ENCODE measurements at regions not wholly inside any gene's neighbourhood (a gene's known extent, or its start where the extent isn't known, plus 50 kb on each side); places are given as distances from the start of the nearest gene placed in this dataset.

- H3K36me3 ChIP-seq (ENCODE audit: insufficient read depth, low read length), result no peaks in the 10 kb centered on the region
- POLR2A ChIA-PET, result no interaction called here
- CTCF ChIA-PET (ENCODE audit: unreplicated experiment), result no interaction called here
- no peaks in the 10 kb centered on the region for H4K20me1 ChIP-seq (ENCODE audit: insufficient read depth, low read length)
- intact Hi-C loops (cut with micrococcal nuclease; ENCODE audit: unreplicated experiment), result no loop called here
- H3K9me3 ChIP-seq (ENCODE audit: low read length), result no peaks in the 10 kb centered on the region
- no peak overlapping the region for H3K4me3 ChIP-seq (ENCODE audit: low read depth, low read length, poor library complexity, severe bottlenecking)
- no peak overlapping the region for H2AFZ ChIP-seq (ENCODE audit: low read length)
- H3K27ac ChIP-seq (ENCODE audit: low read depth, low read length, poor library complexity, severe bottlenecking), result no peak overlapping the region
- DNase-seq (ENCODE audit: low spot score), result no peak
- no peak overlapping the region for H3K4me2 ChIP-seq (ENCODE audit: low read length)
- H3K4me1 ChIP-seq (ENCODE audit: insufficient read depth, low read length, poor library complexity, severe bottlenecking), result no peaks in the 10 kb centered on the region
- no TSS peak for BruUV-seq (replicated peaks)
- no peaks in the 10 kb centered on the region for H3K9me2 ChIP-seq (ENCODE audit: insufficient read depth, low read length)
- no peak for TF ChIP-seq EZH2phosphoT487 (IDR thresholded peaks at IDR 0.05; ENCODE audit: borderline replicate concordance, low read depth, low read length)
- TF ChIP-seq CTCF (conservative IDR thresholded peaks at IDR 0.05; ENCODE audit: low read length), result no peak
- H3K79me2 ChIP-seq (ENCODE audit: insufficient read depth, low read depth, low read length), result no peaks in the 10 kb centered on the region
Observed at GRCh38 chr1:164137273-164137925, 421.6 kb upstream of the PBX1 start.

- Histone ChIP-seq H3K27ac (ENCODE audit: low read depth, low read length, poor library complexity, severe bottlenecking) (no peak overlapping the region), H4K20me1 (ENCODE audit: insufficient read depth, low read length) (no peaks in the 10 kb centered on the region), H3K4me3 (ENCODE audit: low read depth, low read length, poor library complexity, severe bottlenecking) (no peak overlapping the region), H3K36me3 (ENCODE audit: insufficient read depth, low read length) (no peaks in the 10 kb centered on the region), H3K9me2 (ENCODE audit: insufficient read depth, low read length) (no peaks in the 10 kb centered on the region), H3K4me2 (ENCODE audit: low read length) (no peak overlapping the region), H2AFZ (ENCODE audit: low read length) (no peak overlapping the region), H3K9me3 (ENCODE audit: low read length) (no peaks in the 10 kb centered on the region), H3K79me2 (ENCODE audit: insufficient read depth, low read depth, low read length) (no peaks in the 10 kb centered on the region), H3K4me1 (ENCODE audit: insufficient read depth, low read length, poor library complexity, severe bottlenecking) (no peaks in the 10 kb centered on the region)
- ChIA-PET CTCF (ENCODE audit: unreplicated experiment) (no interaction called here), POLR2A (no interaction called here)
- no TSS peak for BruUV-seq (replicated peaks)
- DNase-seq (ENCODE audit: low spot score), result no peak
- intact Hi-C loops (cut with micrococcal nuclease; ENCODE audit: unreplicated experiment), result no loop called here
- TF ChIP-seq CTCF (conservative IDR thresholded peaks at IDR 0.05; ENCODE audit: low read length), result no peak
- TF ChIP-seq EZH2phosphoT487 (IDR thresholded peaks at IDR 0.05; ENCODE audit: borderline replicate concordance, low read depth, low read length), result no peak
Observed at GRCh38 chr1:164141797-164142196, 417.2 kb upstream of the PBX1 start.

GRCh38 chr1:164154622-164155021 is 404.4 kb upstream of the PBX1 start:
- intact Hi-C loops (cut with micrococcal nuclease; ENCODE audit: unreplicated experiment), result no loop called here
- Histone ChIP-seq H2AFZ (ENCODE audit: low read length) (no peak overlapping the region), H4K20me1 (ENCODE audit: insufficient read depth, low read length) (no peaks in the 10 kb centered on the region), H3K4me1 (ENCODE audit: insufficient read depth, low read length, poor library complexity, severe bottlenecking) (no peaks in the 10 kb centered on the region), H3K36me3 (ENCODE audit: insufficient read depth, low read length) (no peaks in the 10 kb centered on the region), H3K9me2 (ENCODE audit: insufficient read depth, low read length) (no peaks in the 10 kb centered on the region), H3K4me2 (ENCODE audit: low read length) (no peak overlapping the region), H3K27ac (ENCODE audit: low read depth, low read length, poor library complexity, severe bottlenecking) (no peak overlapping the region), H3K9me3 (ENCODE audit: low read length) (no peaks in the 10 kb centered on the region), H3K79me2 (ENCODE audit: insufficient read depth, low read depth, low read length) (no peaks in the 10 kb centered on the region), H3K4me3 (ENCODE audit: low read depth, low read length, poor library complexity, severe bottlenecking) (no peak overlapping the region)
- CTCF ChIA-PET (ENCODE audit: unreplicated experiment), result no interaction called here
- BruUV-seq (replicated peaks), result no TSS peak
- TF ChIP-seq EZH2phosphoT487 (IDR thresholded peaks at IDR 0.05; ENCODE audit: borderline replicate concordance, low read depth, low read length), result no peak
- TF ChIP-seq CTCF (conservative IDR thresholded peaks at IDR 0.05; ENCODE audit: low read length), result no peak
- no peak for DNase-seq (ENCODE audit: low spot score)
- POLR2A ChIA-PET, result no interaction called here
